Left cardiac atrium (tissue), 4 donors: ENCODE measurements at regions not wholly inside any gene's neighbourhood (a gene's known extent, or its start where the extent isn't known, plus 50 kb on each side); places are given as distances from the start of the nearest gene placed in this dataset.

Experiments used
- ATAC-seq, 2 donors: fragments of 200-7000 bp; cut with Tn5 transposase; one replicate each; pipeline ENCODE4 v1.9.1; 2020; ENCODE audit warnings: mild to moderate bottlenecking in 2 of 2, moderate library complexity in 2 of 2
- DNase-seq: peaks from one replicate; pipeline ENCODE4 v3.0.0-alpha.2; 2020
- intact Hi-C, 2 donors: fragments of 100-400 bp; cut with DNase I; formaldehyde crosslinking; loops; one replicate each; pipeline versions ENCODE4 v1.14.1 to v1.15.1; 2022 to 2023
- donor health status: DM: no; HTN: yes; CAD: no.
- donor health status: DM: no; HTN: yes; CAD: no; lungs with severe emphysema.
- donor health status: DM: yes; HTN: yes; CAD: no.
- donor health status: Dilated cardiomyopathy.

GRCh38 chr4:174586651-174587050 is 64.4 kb upstream of the HPGD start:
- intact Hi-C loops = no loop called here
- DNase-seq = no peak
- no peak for ATAC-seq

GRCh38 chr4:174583056-174583455 is 60.8 kb upstream of the HPGD start:
- ATAC-seq (no peak), DNase-seq (no peak)
- intact Hi-C loops = no loop called here

- intact Hi-C loops = no loop called here
Observed at GRCh38 chr4:174582463-174582862, 60.2 kb upstream of the HPGD start.

DNA sequence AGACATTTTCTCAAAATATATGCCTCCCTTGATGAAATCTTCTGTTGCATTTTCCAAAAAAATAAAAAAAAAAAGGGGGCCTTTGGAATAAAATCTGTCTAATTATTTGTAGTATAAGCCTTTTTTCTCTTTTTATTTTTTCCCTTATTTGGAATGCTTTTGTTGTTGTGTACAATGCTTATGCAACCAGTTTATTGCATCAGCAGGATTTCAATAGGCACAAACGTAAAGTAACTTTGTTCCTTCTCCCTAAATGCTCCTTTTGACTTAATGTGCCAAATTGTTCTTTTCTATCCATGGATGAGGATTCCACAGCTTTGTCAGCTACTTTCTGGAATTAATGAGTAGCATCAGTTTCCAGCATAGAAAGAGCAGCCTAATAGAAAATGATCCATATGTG is 59.6 kb upstream of the HPGD start:
- no peak for ATAC-seq
- intact Hi-C loops = no loop called here
- no peak for DNase-seq

More at GRCh38 chr4:174582463-174582862, 60.2 kb upstream of the HPGD start:
- ATAC-seq (no peak), DNase-seq (no peak)

DNA sequence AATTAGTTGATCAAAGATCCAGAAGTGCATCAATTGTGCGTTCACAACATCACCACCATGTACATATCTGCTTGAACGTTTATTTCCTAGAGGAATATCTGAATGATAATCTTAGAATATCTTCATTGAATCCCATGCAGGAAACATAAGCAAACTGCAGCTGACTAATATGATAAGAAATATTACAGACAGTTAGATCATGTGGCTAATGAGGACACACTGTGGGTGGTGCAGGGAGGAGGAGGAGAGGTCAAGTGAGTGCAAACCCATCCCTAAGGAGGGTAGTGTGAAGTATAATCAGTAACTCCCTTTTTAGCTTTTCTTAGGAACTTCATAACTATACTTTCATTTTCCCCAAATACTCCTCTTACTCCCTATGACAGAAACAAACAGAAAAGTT is 58.3 kb upstream of the HPGD start:
- intact Hi-C loops = no loop called here

GRCh38 chr4:174579421-174579820 is 57.1 kb upstream of the HPGD start:
- ATAC-seq (no peak), DNase-seq (no peak)
- intact Hi-C loops = no loop called here

More for the DNA sequence above, 58.3 kb upstream of the HPGD start:
- DNase-seq = no peak
- ATAC-seq = peak in 1 of 2 donors; percentile 91

DNA sequence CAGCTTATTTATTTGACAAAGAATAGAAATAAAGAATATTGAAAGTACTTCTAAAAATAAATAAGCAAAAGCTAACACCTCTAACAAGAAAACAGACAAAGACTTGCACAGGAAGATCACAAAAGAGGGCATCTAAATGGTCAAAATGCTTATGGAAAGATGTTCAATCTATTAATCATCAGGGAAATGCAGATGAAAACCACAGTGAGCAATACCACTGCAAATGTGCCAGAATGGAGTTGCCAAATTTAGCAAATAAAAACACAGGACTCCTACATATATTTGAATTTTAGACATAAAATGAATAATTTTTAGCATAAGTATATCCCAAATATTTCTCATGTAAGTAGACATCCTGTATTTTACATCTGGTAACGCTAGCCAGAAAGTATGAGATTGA is 56.1 kb upstream of the HPGD start:
- DNase-seq (no peak), ATAC-seq (no peak)
- intact Hi-C loops = no loop called here

GRCh38 chr4:174575436-174575835 is 53.1 kb upstream of the HPGD start:
- no peak for DNase-seq
- intact Hi-C loops = no loop called here
- ATAC-seq = no peak
